Fibroblast of villous mesenchyme (primary cell): ENCODE measurements at regions not wholly inside any gene's neighbourhood (a gene's known extent, or its start where the extent isn't known, plus 50 kb on each side); places are given as distances from the start of the nearest gene placed in this dataset. TPM values are rescaled to one million over a fixed set of nuclear protein-coding genes. Genes with fewer than 3 reads are reported as not detected.

Source experiments
- DNase-seq: peaks from one replicate; pipeline ENCODE4 v3.0.0-alpha.2; 2010; ENCODE audit warnings: low read depth
- H3K4me3 ChIP-seq: 2 replicates; pipeline ENCODE4 v1.5.1; 2011; ENCODE audit warnings: low read depth, mild to moderate bottlenecking, low read length
- small RNA-seq: library from RNA; depleted of rRNA; stranded (forward); fragments of <200 nt; gene quantifications from one replicate; pipeline ENCODE3, GENCODE V24; 2012
- TF ChIP-seq, protein P1 (sequence below): IDR thresholded peaks from 2 replicates; pipeline ENCODE4 v1.5.1; 2012; ENCODE audit warnings: low read depth, mild to moderate bottlenecking, low read length; ENCODE audit not compliant: insufficient read depth

GRCh38 chr6:93471281-93471680 lies 51.9 kb upstream of the EPHA7 start:
- TF ChIP-seq, protein P1, sequence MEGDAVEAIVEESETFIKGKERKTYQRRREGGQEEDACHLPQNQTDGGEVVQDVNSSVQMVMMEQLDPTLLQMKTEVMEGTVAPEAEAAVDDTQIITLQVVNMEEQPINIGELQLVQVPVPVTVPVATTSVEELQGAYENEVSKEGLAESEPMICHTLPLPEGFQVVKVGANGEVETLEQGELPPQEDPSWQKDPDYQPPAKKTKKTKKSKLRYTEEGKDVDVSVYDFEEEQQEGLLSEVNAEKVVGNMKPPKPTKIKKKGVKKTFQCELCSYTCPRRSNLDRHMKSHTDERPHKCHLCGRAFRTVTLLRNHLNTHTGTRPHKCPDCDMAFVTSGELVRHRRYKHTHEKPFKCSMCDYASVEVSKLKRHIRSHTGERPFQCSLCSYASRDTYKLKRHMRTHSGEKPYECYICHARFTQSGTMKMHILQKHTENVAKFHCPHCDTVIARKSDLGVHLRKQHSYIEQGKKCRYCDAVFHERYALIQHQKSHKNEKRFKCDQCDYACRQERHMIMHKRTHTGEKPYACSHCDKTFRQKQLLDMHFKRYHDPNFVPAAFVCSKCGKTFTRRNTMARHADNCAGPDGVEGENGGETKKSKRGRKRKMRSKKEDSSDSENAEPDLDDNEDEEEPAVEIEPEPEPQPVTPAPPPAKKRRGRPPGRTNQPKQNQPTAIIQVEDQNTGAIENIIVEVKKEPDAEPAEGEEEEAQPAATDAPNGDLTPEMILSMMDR = no peak
- H3K4me3 ChIP-seq = no peak overlapping the region
- DNase-seq = no peak

Small RNA genes in the stretch of these regions (small RNA-seq; reads per million reads assigned to genes)
- gene AL078595.1 (not detected), gene RF00425 (not detected)
